PFSK-1 (cell line): ENCODE measurements at regions not wholly inside any gene's neighbourhood (a gene's known extent, or its start where the extent isn't known, plus 50 kb on each side); places are given as distances from the start of the nearest gene placed in this dataset.

ENCODE experiments used
- POLR2AphosphoS5 ChIP-seq: IDR thresholded peaks from 2 replicates; pipeline ENCODE4 v1.6.1; 2012; ENCODE audit warnings: low read depth, mild to moderate bottlenecking, control low read depth, low read length, moderate library complexity
- SIN3A ChIP-seq: IDR thresholded peaks from 2 replicates; pipeline ENCODE4 v1.6.1; 2012; ENCODE audit warnings: mild to moderate bottlenecking, low read length, moderate library complexity, borderline replicate concordance; ENCODE audit not compliant: insufficient read depth
- TAF1 ChIP-seq: IDR thresholded peaks from 2 replicates; pipeline ENCODE4 v1.6.1; 2012; ENCODE audit warnings: low read length, control low read depth, borderline replicate concordance; ENCODE audit not compliant: insufficient read depth
- TF ChIP-seq, protein P1 (sequence below), 2 experiments: IDR thresholded peaks; 2 replicates each; pipeline versions ENCODE4 v1.6.1 to v1.8.0; 2011 to 2012; ENCODE audit warnings: low read depth in 2 of 2, low read length in 2 of 2, control low read depth in 1 of 2, inconsistent platforms in 1 of 2, mild to moderate bottlenecking in 1 of 2, moderate library complexity in 1 of 2; ENCODE audit not compliant: insufficient read depth in 1 of 2

DNA sequence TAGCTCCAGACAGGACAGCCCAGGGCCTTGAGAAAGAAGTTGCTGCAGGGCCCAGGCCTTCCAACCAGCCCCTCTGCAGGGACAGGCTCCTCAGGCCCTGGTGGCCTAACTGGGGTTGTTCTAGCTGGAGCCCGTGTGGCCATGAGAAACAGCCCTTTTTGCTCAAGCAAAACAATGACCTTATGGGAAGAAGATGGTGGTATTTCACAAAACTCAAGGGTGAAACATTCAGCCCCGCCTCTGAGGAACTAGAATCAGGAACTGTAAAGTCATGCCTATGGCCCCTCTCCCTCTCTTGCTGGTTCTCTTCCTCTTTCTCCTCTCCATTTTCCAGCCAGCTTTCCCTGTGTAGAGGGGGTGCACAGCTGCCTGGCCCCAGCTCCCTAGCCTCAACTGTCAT, 273.3 kb downstream of the RPLP1 start:
- no peak for TF ChIP-seq POLR2AphosphoS5
- TF ChIP-seq TAF1 = no peak
- TF ChIP-seq, protein P1, sequence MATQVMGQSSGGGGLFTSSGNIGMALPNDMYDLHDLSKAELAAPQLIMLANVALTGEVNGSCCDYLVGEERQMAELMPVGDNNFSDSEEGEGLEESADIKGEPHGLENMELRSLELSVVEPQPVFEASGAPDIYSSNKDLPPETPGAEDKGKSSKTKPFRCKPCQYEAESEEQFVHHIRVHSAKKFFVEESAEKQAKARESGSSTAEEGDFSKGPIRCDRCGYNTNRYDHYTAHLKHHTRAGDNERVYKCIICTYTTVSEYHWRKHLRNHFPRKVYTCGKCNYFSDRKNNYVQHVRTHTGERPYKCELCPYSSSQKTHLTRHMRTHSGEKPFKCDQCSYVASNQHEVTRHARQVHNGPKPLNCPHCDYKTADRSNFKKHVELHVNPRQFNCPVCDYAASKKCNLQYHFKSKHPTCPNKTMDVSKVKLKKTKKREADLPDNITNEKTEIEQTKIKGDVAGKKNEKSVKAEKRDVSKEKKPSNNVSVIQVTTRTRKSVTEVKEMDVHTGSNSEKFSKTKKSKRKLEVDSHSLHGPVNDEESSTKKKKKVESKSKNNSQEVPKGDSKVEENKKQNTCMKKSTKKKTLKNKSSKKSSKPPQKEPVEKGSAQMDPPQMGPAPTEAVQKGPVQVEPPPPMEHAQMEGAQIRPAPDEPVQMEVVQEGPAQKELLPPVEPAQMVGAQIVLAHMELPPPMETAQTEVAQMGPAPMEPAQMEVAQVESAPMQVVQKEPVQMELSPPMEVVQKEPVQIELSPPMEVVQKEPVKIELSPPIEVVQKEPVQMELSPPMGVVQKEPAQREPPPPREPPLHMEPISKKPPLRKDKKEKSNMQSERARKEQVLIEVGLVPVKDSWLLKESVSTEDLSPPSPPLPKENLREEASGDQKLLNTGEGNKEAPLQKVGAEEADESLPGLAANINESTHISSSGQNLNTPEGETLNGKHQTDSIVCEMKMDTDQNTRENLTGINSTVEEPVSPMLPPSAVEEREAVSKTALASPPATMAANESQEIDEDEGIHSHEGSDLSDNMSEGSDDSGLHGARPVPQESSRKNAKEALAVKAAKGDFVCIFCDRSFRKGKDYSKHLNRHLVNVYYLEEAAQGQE (IDR thresholded peaks at IDR 0.05; ENCODE audit: insufficient read depth in 1 of 2, low read depth in 2 of 2, low read length in 2 of 2) = no peak
- no peak for TF ChIP-seq SIN3A
